K562 (cell line): ENCODE measurements at regions not wholly inside any gene's neighbourhood (a gene's known extent, or its start where the extent isn't known, plus 50 kb on each side); places are given as distances from the start of the nearest gene placed in this dataset.
"Not testable (repeated sequence)": the region's sequence is repeated elsewhere in the genome, so short reads cannot be mapped to it uniquely, and the experiment has no call there.

Source experiments
- FOXP1 ChIP-seq: sonication (generic); formaldehyde crosslinking; IDR thresholded peaks from 2 replicates; pipeline ENCODE4 v1.8.0; 2022; ENCODE audit warnings: mild to moderate bottlenecking, missing genetic modification reagents
- HDAC6 ChIP-seq: IDR thresholded peaks from 2 replicates; pipeline ENCODE4 v1.6.1; 2012; ENCODE audit warnings: low read depth, mild to moderate bottlenecking, control low read depth, inconsistent platforms, low read length, moderate library complexity
- MED1 ChIP-seq: sonication (generic); formaldehyde crosslinking; IDR thresholded peaks from 2 replicates; pipeline ENCODE4 v1.8.1; 2023; ENCODE audit warnings: missing genetic modification reagents, borderline replicate concordance
- NRF1 ChIP-seq, 2 experiments: fragments of 450-650 bp; IDR thresholded peaks in 1 of 2; conservative IDR thresholded peaks in 1 of 2; 2 replicates each; pipeline ENCODE4 v1.6.1; 2014; ENCODE audit warnings: mild to moderate bottlenecking in 2 of 2
- SIN3A ChIP-seq, 2 experiments: fragments of 150-350 bp in 1 of 2; IDR thresholded peaks; 2 replicates each; pipeline ENCODE4 v1.6.1; 2011 to 2016; ENCODE audit warnings: borderline replicate concordance in 2 of 2, low read depth in 2 of 2, low read length in 2 of 2, mild to moderate bottlenecking in 2 of 2, moderate library complexity in 2 of 2; ENCODE audit not compliant: control insufficient read depth in 1 of 2
- TF ChIP-seq, protein P1 (sequence below), 3 experiments: fragments of 200-800 bp in 1 of 3; fragments of 250-450 bp in 1 of 3; fragments of 450-650 bp in 1 of 3; sonication (Bioruptor Pico) in 1 of 3; sonication (Bioruptor generic) in 1 of 3; formaldehyde crosslinking in 1 of 3; IDR thresholded peaks; 2 replicates each; pipeline versions ENCODE4 v1.6.1 to v1.8.0; 2016 to 2022; ENCODE audit warnings: mild to moderate bottlenecking in 2 of 3, missing genetic modification characterization in 2 of 3, missing compliant biosample characterization in 1 of 3, moderate library complexity in 1 of 3
- TF ChIP-seq, protein P2 (sequence below): sonication (generic); formaldehyde crosslinking; IDR thresholded peaks from 2 replicates; pipeline ENCODE4 v1.8.1; 2022; ENCODE audit warnings: missing genetic modification reagents

DNA sequence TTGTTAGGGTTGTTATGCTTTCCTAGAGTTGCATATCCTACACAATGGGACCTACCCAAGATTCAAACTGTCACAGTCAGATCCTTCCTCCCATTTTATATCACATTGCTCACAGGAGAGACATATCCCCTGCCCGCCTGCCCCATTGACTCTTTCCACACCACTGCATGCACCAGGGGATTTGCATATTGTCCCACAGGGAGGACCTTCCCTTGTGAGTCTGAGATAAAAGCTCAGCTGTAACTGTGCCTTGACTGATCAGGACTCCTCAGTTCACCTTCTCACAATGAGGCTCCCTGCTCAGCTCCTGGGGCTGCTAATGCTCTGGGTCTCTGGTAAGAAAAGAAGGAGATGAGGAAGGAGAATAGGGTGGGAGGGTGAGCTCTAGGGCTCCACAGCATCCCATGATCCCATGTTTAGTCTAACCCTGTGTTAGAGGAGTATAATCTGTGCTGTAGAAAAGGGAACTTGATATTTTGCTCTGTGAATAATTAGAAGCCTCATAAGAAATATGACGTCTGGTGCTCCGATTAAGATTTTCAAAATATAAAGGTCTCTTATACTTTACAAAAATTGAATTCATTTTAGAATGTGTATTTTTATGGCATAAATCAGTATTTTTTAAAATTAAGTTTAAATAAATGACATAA is 1268.4 kb downstream of the RPIA start:
- not testable (repeated sequence) for TF ChIP-seq NRF1 (conservative IDR thresholded peaks at IDR 0.05 in 1 of 2, IDR thresholded peaks at IDR 0.05 in 1 of 2); HDAC6; FOXP1 (CRISPR knock-in tag); SIN3A (IDR thresholded peaks at IDR 0.05; ENCODE audit: borderline replicate concordance in 2 of 2, control insufficient read depth in 1 of 2, low read depth in 2 of 2, low read length in 2 of 2); MED1 (CRISPR knock-in tag)
- TF ChIP-seq, protein P1, sequence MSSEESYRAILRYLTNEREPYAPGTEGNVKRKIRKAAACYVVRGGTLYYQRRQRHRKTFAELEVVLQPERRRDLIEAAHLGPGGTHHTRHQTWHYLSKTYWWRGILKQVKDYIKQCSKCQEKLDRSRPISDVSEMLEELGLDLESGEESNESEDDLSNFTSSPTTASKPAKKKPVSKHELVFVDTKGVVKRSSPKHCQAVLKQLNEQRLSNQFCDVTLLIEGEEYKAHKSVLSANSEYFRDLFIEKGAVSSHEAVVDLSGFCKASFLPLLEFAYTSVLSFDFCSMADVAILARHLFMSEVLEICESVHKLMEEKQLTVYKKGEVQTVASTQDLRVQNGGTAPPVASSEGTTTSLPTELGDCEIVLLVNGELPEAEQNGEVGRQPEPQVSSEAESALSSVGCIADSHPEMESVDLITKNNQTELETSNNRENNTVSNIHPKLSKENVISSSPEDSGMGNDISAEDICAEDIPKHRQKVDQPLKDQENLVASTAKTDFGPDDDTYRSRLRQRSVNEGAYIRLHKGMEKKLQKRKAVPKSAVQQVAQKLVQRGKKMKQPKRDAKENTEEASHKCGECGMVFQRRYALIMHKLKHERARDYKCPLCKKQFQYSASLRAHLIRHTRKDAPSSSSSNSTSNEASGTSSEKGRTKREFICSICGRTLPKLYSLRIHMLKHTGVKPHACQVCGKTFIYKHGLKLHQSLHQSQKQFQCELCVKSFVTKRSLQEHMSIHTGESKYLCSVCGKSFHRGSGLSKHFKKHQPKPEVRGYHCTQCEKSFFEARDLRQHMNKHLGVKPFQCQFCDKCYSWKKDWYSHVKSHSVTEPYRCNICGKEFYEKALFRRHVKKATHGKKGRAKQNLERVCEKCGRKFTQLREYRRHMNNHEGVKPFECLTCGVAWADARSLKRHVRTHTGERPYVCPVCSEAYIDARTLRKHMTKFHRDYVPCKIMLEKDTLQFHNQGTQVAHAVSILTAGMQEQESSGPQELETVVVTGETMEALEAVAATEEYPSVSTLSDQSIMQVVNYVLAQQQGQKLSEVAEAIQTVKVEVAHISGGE (CRISPR knock-in tag; IDR thresholded peaks at IDR 0.05), result not testable (repeated sequence)
- TF ChIP-seq, protein P2, sequence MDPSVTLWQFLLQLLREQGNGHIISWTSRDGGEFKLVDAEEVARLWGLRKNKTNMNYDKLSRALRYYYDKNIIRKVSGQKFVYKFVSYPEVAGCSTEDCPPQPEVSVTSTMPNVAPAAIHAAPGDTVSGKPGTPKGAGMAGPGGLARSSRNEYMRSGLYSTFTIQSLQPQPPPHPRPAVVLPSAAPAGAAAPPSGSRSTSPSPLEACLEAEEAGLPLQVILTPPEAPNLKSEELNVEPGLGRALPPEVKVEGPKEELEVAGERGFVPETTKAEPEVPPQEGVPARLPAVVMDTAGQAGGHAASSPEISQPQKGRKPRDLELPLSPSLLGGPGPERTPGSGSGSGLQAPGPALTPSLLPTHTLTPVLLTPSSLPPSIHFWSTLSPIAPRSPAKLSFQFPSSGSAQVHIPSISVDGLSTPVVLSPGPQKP (CRISPR knock-in tag), result not testable (repeated sequence)
